HepG2 (cell line): ENCODE measurements at regions not wholly inside any gene's neighbourhood (a gene's known extent, or its start where the extent isn't known, plus 50 kb on each side); places are given as distances from the start of the nearest gene placed in this dataset.

Experiments used
- ESRRA ChIP-seq: sonication (generic); formaldehyde crosslinking; IDR thresholded peaks from 2 replicates; pipeline ENCODE4 v1.5.1; 2020; ENCODE audit warnings: mild to moderate bottlenecking, low read depth, missing genetic modification reagents
- FOXK1 ChIP-seq: sonication (generic); formaldehyde crosslinking; IDR thresholded peaks from 2 replicates; pipeline ENCODE4 v1.4.0; 2020; ENCODE audit warnings: low read depth, missing genetic modification reagents, borderline replicate concordance
- KLF12 ChIP-seq: sonication (generic); formaldehyde crosslinking; IDR thresholded peaks from 2 replicates; pipeline ENCODE4 v1.4.0; 2020; ENCODE audit warnings: missing genetic modification reagents, borderline replicate concordance
- SOX6 ChIP-seq, 2 experiments: fragments of 450-650 bp in 1 of 2; sonication (generic) in 1 of 2; formaldehyde crosslinking in 1 of 2; IDR thresholded peaks; 2 replicates each; pipeline versions ENCODE4 v1.4.0 to v1.6.1; 2017 to 2020; ENCODE audit warnings: antibody characterized with exemption in 1 of 2, mild to moderate bottlenecking in 1 of 2, missing genetic modification reagents in 1 of 2
- ZFX ChIP-seq: sonication (generic); formaldehyde crosslinking; IDR thresholded peaks from 2 replicates; pipeline ENCODE4 v1.4.0; 2020; ENCODE audit warnings: mild to moderate bottlenecking, low read depth, missing genetic modification reagents, moderate library complexity
- ZKSCAN5 ChIP-seq: sonication (generic); formaldehyde crosslinking; IDR thresholded peaks from 2 replicates; pipeline ENCODE4 v1.5.1; 2020; ENCODE audit warnings: mild to moderate bottlenecking, missing genetic modification reagents
- ZNF839 ChIP-seq: sonication (generic); formaldehyde crosslinking; IDR thresholded peaks from 2 replicates; pipeline ENCODE4 v1.4.0; 2020; ENCODE audit warnings: missing genetic modification reagents, mild to moderate bottlenecking, borderline replicate concordance

DNA sequence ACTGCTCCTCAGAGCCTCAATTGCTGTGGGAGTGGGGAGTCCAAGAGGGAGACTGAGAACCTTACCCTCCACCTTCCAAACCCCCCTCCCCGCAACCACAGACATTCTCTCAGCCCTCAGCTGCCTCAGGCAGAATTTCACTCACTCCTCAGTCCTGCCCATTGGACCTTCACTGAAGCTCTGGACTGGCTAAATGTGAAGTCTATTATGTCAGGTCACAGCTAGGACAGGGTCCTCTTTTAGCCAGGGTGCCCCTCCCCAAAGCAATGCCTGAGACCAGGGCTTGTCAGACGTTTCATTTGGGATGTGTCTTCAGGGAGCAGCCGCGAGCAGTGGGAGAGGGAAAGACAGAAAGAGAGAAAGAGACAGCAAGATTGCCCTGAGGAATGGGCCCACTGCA, 199.3 kb upstream of the CCDC68 start:
- TF ChIP-seq ZKSCAN5 (CRISPR knock-in tag): no peak
- TF ChIP-seq KLF12 (CRISPR knock-in tag): no peak
- no peak for TF ChIP-seq ESRRA (CRISPR knock-in tag)
- no peak for TF ChIP-seq SOX6 (IDR thresholded peaks at IDR 0.05)
- no peak for TF ChIP-seq SOX6 (CRISPR knock-in tag; IDR thresholded peaks at IDR 0.05)
- no peak for TF ChIP-seq FOXK1 (CRISPR knock-in tag)
- TF ChIP-seq ZFX (CRISPR knock-in tag): no peak
- no peak for TF ChIP-seq ZNF839 (CRISPR knock-in tag)
